ENCODE measurements at regions not wholly inside any gene's neighbourhood (a gene's known extent, or its start where the extent isn't known, plus 50 kb on each side); places are given as distances from the start of the nearest gene placed in this dataset.

DNA sequence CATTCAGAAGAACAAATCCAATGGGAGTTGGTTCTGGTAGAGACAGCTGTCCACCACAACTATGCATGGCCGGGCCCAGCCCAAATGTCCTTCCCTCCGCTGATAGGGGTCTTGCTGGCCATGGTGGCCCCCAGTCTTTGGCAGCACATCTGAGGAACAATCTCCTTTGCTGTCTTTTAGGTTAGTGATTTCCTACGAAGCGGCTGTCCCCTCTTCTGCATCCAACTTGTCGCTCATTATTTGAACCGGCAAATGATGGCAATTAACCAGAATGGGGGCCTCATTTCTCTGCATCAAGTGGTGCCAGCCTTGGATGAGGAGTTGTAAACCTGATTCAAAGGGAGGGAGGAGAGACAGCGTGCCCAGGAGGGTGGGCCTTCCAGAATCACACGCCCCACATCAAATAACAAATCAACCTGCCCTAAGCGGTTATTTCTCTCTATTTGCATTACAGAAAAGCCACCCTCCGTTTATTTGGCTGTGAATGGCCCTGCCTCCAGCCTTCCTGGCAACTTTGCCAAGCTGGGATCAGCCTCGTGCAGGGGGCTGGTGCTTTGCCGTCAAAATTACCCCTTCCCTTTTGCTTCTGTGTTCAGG, 156.5 kb downstream of the RGS9 start:
- TF ChIP-seq YY1 (IDR thresholded peaks at IDR 0.05; ENCODE audit: insufficient read depth, insufficient read length) = no peak
- no peak for TF ChIP-seq ZNF274 (IDR thresholded peaks at IDR 0.05; ENCODE audit: low read depth, low read length)
